ENCODE measurements at regions not wholly inside any gene's neighbourhood (a gene's known extent, or its start where the extent isn't known, plus 50 kb on each side); places are given as distances from the start of the nearest gene placed in this dataset.

DNA sequence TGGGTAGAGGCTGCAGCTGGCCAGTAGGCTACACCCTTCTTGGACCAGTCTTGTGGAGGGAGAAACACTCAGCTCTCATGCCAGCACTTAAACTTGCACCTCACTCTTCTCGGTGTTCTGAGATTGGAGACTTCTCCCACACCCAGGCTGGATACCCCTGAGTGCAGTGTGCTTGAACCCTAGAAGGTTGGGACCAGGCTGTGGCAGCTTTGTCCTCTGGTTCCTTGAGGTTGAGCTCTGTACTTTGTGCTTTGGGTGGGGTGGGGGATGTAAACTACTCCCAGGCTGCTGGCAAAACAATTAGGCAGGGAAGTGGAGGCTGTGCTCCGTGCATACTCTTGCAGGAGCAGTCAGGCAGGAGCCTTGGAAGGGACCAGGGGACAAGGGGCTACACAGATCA, 143.6 kb upstream of the GNPDA2 start:
- no peak overlapping the region for H3K4me3 ChIP-seq (IDR thresholded peaks at IDR 0.05; ENCODE audit: insufficient read depth, low read depth, low read length)
- H3K27me3 ChIP-seq (ENCODE audit: insufficient read depth, low read depth): no peaks in the 10 kb centered on the region
- H2AFZ ChIP-seq (ENCODE audit: low read depth): no peak overlapping the region
- no peaks in the 10 kb centered on the region for H4K20me1 ChIP-seq (ENCODE audit: insufficient read depth)
- H3K4me1 ChIP-seq (ENCODE audit: low read depth, poor library complexity, severe bottlenecking): no peaks in the 10 kb centered on the region
- H3K36me3 ChIP-seq (ENCODE audit: insufficient read depth): no peaks in the 10 kb centered on the region
- H3K4me2 ChIP-seq: no peak overlapping the region
- no peaks in the 10 kb centered on the region for H3K79me2 ChIP-seq (ENCODE audit: insufficient read depth, low read depth)
- H3K27ac ChIP-seq: no peak overlapping the region
- no peak overlapping the region for H3K9ac ChIP-seq
- TF ChIP-seq, protein P1, sequence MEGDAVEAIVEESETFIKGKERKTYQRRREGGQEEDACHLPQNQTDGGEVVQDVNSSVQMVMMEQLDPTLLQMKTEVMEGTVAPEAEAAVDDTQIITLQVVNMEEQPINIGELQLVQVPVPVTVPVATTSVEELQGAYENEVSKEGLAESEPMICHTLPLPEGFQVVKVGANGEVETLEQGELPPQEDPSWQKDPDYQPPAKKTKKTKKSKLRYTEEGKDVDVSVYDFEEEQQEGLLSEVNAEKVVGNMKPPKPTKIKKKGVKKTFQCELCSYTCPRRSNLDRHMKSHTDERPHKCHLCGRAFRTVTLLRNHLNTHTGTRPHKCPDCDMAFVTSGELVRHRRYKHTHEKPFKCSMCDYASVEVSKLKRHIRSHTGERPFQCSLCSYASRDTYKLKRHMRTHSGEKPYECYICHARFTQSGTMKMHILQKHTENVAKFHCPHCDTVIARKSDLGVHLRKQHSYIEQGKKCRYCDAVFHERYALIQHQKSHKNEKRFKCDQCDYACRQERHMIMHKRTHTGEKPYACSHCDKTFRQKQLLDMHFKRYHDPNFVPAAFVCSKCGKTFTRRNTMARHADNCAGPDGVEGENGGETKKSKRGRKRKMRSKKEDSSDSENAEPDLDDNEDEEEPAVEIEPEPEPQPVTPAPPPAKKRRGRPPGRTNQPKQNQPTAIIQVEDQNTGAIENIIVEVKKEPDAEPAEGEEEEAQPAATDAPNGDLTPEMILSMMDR (conservative IDR thresholded peaks at IDR 0.05; ENCODE audit: low read depth, low read length): no peak

DNA sequence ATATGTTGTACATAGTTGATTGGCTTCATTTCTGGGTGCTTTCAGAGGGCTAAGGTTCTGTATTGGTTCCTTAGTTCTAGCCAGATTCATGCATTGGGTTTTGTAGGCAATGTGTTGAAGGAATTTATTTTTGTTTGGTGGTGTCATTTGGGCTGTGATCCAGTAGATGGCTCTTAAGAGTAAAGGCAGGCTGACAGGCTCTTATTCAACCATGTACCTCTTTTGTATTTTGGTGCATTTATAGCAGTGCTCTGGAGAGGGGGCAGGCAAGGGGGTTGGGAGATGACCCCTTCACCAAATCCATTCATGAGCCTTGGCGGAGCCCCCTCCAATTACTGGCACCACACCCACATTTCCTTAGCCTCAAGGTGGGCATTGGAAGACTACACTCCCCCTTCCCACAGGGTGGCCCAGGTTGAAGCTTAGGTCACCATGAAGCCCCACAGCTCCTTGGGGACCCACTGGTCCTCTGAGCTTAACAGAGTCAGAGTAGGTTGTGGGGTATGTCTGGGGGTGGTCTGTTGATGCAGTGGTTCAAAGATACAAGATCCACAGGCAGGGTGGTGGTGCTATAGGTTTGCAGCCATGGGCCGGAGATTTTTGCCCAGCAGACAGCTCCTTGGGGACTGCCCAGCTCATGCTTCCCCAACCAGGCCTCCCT, 143.0 kb upstream of the GNPDA2 start:
- Histone ChIP-seq H3K36me3 (ENCODE audit: insufficient read depth) (no peaks in the 10 kb centered on the region), H3K79me2 (ENCODE audit: insufficient read depth, low read depth) (no peaks in the 10 kb centered on the region), H3K4me2 (no peak overlapping the region), H4K20me1 (ENCODE audit: insufficient read depth) (no peaks in the 10 kb centered on the region), H3K9ac (no peak overlapping the region), H3K4me3 (IDR thresholded peaks at IDR 0.05; ENCODE audit: insufficient read depth, low read depth, low read length) (no peak overlapping the region), H3K27ac (no peak overlapping the region), H2AFZ (ENCODE audit: low read depth) (no peak overlapping the region), H3K27me3 (ENCODE audit: insufficient read depth, low read depth) (no peaks in the 10 kb centered on the region), H3K4me1 (ENCODE audit: low read depth, poor library complexity, severe bottlenecking) (no peaks in the 10 kb centered on the region)
- TF ChIP-seq, protein P1 (conservative IDR thresholded peaks at IDR 0.05; ENCODE audit: low read depth, low read length): no peak

DNA sequence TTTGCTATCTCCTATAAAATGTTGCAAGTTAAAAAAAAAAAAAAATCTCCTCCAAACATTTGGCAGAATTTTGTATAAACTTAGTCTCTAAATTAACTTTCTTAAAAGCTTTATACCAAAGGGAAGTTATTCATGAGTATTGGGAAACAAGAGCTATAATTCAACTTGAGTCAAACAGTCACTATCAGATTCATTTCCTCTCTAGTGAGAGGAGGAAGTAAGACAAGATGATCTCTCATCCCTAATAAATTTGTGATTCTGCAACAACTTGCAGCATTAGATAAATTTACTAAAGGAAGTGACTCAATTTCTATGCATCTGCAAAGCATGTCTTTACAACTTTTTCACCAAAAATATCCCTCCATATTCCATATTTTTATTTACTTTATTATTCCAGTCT, 135.4 kb upstream of the GNPDA2 start:
- Histone ChIP-seq H3K36me3 (ENCODE audit: insufficient read depth) (no peaks in the 10 kb centered on the region), H3K9ac (no peak overlapping the region), H3K4me3 (IDR thresholded peaks at IDR 0.05; ENCODE audit: insufficient read depth, low read depth, low read length) (no peak overlapping the region), H3K4me2 (no peak overlapping the region), H3K27me3 (ENCODE audit: insufficient read depth, low read depth) (no peaks in the 10 kb centered on the region), H3K79me2 (ENCODE audit: insufficient read depth, low read depth) (no peaks in the 10 kb centered on the region), H2AFZ (ENCODE audit: low read depth) (no peak overlapping the region), H4K20me1 (ENCODE audit: insufficient read depth) (no peaks in the 10 kb centered on the region), H3K27ac (no peak overlapping the region), H3K4me1 (ENCODE audit: low read depth, poor library complexity, severe bottlenecking) (no peaks in the 10 kb centered on the region)
- TF ChIP-seq, protein P1 (conservative IDR thresholded peaks at IDR 0.05; ENCODE audit: low read depth, low read length): no peak

DNA sequence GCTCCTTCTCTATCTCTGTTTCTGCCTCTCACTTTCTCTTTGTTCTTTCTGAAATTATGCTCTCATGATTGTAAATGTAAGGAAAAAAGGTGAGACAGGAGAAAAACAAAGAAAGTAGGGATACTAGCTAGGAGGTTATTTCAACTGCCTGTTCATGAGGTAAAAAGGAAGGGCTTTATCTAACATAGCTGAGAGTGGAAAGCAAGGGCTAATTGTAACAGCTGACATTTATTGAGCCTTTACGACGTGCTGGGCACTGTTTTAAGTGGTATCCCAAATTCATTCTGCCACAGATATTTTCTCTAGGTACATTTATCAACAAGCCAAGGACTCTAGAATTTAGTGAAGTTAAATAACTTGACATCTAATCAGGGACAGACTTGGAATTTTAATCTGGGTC, 133.1 kb upstream of the GNPDA2 start:
- Histone ChIP-seq H3K4me1 (ENCODE audit: low read depth, poor library complexity, severe bottlenecking) (no peaks in the 10 kb centered on the region), H3K27ac (no peak overlapping the region), H3K36me3 (ENCODE audit: insufficient read depth) (no peaks in the 10 kb centered on the region), H3K9ac (no peak overlapping the region), H3K79me2 (ENCODE audit: insufficient read depth, low read depth) (no peaks in the 10 kb centered on the region), H3K4me3 (IDR thresholded peaks at IDR 0.05; ENCODE audit: insufficient read depth, low read depth, low read length) (no peak overlapping the region), H2AFZ (ENCODE audit: low read depth) (no peak overlapping the region), H3K27me3 (ENCODE audit: insufficient read depth, low read depth) (no peaks in the 10 kb centered on the region), H4K20me1 (ENCODE audit: insufficient read depth) (no peaks in the 10 kb centered on the region), H3K4me2 (no peak overlapping the region)
- TF ChIP-seq, protein P1 (conservative IDR thresholded peaks at IDR 0.05; ENCODE audit: low read depth, low read length): no peak

Measured in KMS-11 (cell line).